ENCODE measurements at regions not wholly inside any gene's neighbourhood (a gene's known extent, or its start where the extent isn't known, plus 50 kb on each side); places are given as distances from the start of the nearest gene placed in this dataset.

- TF ChIP-seq YY1 (IDR thresholded peaks at IDR 0.05; ENCODE audit: insufficient read depth, insufficient read length) (no peak), SUZ12 (IDR thresholded peaks at IDR 0.05; ENCODE audit: extremely low read depth, insufficient read depth, insufficient read length) (no peak)
Measured at GRCh38 chr3:113150250-113150649, 61.1 kb upstream of the BOC start.

Measured in NT2/D1 (cell line).